ENCODE measurements at regions not wholly inside any gene's neighbourhood (a gene's known extent, or its start where the extent isn't known, plus 50 kb on each side); places are given as distances from the start of the nearest gene placed in this dataset.

DNA sequence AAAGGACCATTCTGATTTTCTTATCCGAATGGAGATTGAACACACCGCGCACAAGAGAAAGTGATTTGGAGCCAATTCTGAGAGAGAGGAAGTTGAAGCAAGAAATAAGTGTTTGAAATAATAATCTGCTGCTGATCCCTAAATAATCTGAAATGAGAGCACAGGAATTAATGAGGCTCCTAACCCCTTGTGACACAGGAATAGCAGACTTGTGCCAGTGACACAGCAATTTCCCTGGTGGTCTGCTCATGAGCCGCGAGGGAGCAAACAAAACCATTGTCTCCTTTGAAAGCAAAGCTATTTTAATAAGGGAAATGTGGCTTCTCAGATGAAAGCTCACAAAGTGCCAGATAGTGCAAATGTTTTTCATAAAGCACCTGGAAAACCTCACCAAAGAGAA lies 936.1 kb upstream of the WWC1 start:
- Histone ChIP-seq H3K4me3 (ENCODE audit: low read depth in 1 of 3, low read length in 3 of 3) (no peak overlapping the region), H3K4me1 (ENCODE audit: control insufficient read depth in 4 of 4, insufficient read depth in 4 of 4, low read length in 3 of 4) (no peaks in the 10 kb centered on the region), H3K36me3 (ENCODE audit: control insufficient read depth in 4 of 4, insufficient read depth in 3 of 4, low read depth in 1 of 4, low read length in 3 of 4) (no peaks in the 10 kb centered on the region), H3K27me3 (ENCODE audit: control insufficient read depth in 4 of 4, insufficient read depth in 4 of 4, low read length in 3 of 4) (no peaks in the 10 kb centered on the region), H3K9me3 (ENCODE audit: control insufficient read depth in 4 of 4, low read length in 3 of 4) (no peaks in the 10 kb centered on the region), H3K9ac (ENCODE audit: low read depth in 1 of 2, low read length in 2 of 2) (no peak overlapping the region), H3K27ac (ENCODE audit: low read depth in 1 of 2, low read length in 2 of 2) (no peak overlapping the region)
- no peak for TF ChIP-seq YY1 (IDR thresholded peaks at IDR 0.05)
- TF ChIP-seq, protein P1, sequence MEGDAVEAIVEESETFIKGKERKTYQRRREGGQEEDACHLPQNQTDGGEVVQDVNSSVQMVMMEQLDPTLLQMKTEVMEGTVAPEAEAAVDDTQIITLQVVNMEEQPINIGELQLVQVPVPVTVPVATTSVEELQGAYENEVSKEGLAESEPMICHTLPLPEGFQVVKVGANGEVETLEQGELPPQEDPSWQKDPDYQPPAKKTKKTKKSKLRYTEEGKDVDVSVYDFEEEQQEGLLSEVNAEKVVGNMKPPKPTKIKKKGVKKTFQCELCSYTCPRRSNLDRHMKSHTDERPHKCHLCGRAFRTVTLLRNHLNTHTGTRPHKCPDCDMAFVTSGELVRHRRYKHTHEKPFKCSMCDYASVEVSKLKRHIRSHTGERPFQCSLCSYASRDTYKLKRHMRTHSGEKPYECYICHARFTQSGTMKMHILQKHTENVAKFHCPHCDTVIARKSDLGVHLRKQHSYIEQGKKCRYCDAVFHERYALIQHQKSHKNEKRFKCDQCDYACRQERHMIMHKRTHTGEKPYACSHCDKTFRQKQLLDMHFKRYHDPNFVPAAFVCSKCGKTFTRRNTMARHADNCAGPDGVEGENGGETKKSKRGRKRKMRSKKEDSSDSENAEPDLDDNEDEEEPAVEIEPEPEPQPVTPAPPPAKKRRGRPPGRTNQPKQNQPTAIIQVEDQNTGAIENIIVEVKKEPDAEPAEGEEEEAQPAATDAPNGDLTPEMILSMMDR (IDR thresholded peaks at IDR 0.05; ENCODE audit: low read depth, low read length, missing input control): no peak
- TF ChIP-seq EGR1 (IDR thresholded peaks at IDR 0.05; ENCODE audit: low read depth in 2 of 2): no peak
- TF ChIP-seq NR2F2 (IDR thresholded peaks at IDR 0.05): no peak
- TF ChIP-seq FOXA1 (IDR thresholded peaks at IDR 0.05): no peak
- TF ChIP-seq, protein P2, sequence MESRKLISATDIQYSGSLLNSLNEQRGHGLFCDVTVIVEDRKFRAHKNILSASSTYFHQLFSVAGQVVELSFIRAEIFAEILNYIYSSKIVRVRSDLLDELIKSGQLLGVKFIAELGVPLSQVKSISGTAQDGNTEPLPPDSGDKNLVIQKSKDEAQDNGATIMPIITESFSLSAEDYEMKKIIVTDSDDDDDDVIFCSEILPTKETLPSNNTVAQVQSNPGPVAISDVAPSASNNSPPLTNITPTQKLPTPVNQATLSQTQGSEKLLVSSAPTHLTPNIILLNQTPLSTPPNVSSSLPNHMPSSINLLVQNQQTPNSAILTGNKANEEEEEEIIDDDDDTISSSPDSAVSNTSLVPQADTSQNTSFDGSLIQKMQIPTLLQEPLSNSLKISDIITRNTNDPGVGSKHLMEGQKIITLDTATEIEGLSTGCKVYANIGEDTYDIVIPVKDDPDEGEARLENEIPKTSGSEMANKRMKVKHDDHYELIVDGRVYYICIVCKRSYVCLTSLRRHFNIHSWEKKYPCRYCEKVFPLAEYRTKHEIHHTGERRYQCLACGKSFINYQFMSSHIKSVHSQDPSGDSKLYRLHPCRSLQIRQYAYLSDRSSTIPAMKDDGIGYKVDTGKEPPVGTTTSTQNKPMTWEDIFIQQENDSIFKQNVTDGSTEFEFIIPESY (IDR thresholded peaks at IDR 0.05): no peak
- TF ChIP-seq, protein P3, sequence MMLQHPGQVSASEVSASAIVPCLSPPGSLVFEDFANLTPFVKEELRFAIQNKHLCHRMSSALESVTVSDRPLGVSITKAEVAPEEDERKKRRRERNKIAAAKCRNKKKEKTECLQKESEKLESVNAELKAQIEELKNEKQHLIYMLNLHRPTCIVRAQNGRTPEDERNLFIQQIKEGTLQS (IDR thresholded peaks at IDR 0.05): no peak
- no peak for TF ChIP-seq HNF4G (IDR thresholded peaks at IDR 0.05)
- no peak for TF ChIP-seq RAD21 (IDR thresholded peaks at IDR 0.05)
- TF ChIP-seq RXRA (IDR thresholded peaks at IDR 0.05): no peak
- 68% methylated on average over 5 of the region's 5 CpGs for WGBS
- no peak for DNase-seq (ENCODE audit: low spot score)

DNA sequence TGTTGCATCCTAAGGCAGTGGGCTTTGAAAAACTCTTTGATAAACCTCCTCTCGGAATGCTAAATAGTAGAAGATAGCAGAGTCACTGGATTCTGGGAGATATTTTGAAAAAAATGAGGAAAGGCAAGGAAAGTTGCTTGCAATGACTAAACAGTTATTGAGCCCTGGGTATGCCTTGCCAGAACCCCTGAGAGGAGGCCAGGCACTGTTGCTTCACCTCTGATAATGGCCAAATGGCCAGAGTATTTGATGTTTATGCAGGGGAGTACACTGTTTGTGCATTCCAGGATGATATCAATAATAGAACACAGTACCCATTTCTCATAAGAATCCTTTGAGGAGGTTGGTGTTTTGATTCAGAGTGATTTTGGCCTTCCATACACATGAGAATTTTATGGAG lies 935.1 kb upstream of the WWC1 start:
- Histone ChIP-seq H3K36me3 (ENCODE audit: control insufficient read depth in 4 of 4, insufficient read depth in 3 of 4, low read depth in 1 of 4, low read length in 3 of 4) (no peaks in the 10 kb centered on the region), H3K9ac (ENCODE audit: low read depth in 1 of 2, low read length in 2 of 2) (no peak overlapping the region), H3K4me3 (ENCODE audit: low read depth in 1 of 3, low read length in 3 of 3) (no peak overlapping the region), H3K4me1 (ENCODE audit: control insufficient read depth in 4 of 4, insufficient read depth in 4 of 4, low read length in 3 of 4) (no peaks in the 10 kb centered on the region), H3K27ac (ENCODE audit: low read depth in 1 of 2, low read length in 2 of 2) (no peak overlapping the region), H3K9me3 (ENCODE audit: control insufficient read depth in 4 of 4, low read length in 3 of 4) (no peaks in the 10 kb centered on the region), H3K27me3 (ENCODE audit: control insufficient read depth in 4 of 4, insufficient read depth in 4 of 4, low read length in 3 of 4) (no peaks in the 10 kb centered on the region)
- DNase-seq (ENCODE audit: low spot score): no peak
- TF ChIP-seq GABPA (IDR thresholded peaks at IDR 0.05 in 1 of 2, conservative IDR thresholded peaks at IDR 0.05 in 1 of 2) (no peak), TAF1 (conservative IDR thresholded peaks at IDR 0.05) (no peak), YY1 (IDR thresholded peaks at IDR 0.05) (no peak), FOXA1 (IDR thresholded peaks at IDR 0.05) (no peak), SP1 (IDR thresholded peaks at IDR 0.05) (no peak), HNF4G (IDR thresholded peaks at IDR 0.05) (no peak), NR2F2 (IDR thresholded peaks at IDR 0.05) (no peak), HNF4A (conservative IDR thresholded peaks at IDR 0.05) (no peak), EGR1 (IDR thresholded peaks at IDR 0.05; ENCODE audit: low read depth in 2 of 2) (no peak)
- TF ChIP-seq, protein P1 (IDR thresholded peaks at IDR 0.05; ENCODE audit: low read depth, low read length, missing input control): no peak
- TF ChIP-seq, protein P4, sequence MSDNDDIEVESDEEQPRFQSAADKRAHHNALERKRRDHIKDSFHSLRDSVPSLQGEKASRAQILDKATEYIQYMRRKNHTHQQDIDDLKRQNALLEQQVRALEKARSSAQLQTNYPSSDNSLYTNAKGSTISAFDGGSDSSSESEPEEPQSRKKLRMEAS (IDR thresholded peaks at IDR 0.05): no peak
- TF ChIP-seq, protein P2 (IDR thresholded peaks at IDR 0.05): no peak
- TF ChIP-seq, protein P5, sequence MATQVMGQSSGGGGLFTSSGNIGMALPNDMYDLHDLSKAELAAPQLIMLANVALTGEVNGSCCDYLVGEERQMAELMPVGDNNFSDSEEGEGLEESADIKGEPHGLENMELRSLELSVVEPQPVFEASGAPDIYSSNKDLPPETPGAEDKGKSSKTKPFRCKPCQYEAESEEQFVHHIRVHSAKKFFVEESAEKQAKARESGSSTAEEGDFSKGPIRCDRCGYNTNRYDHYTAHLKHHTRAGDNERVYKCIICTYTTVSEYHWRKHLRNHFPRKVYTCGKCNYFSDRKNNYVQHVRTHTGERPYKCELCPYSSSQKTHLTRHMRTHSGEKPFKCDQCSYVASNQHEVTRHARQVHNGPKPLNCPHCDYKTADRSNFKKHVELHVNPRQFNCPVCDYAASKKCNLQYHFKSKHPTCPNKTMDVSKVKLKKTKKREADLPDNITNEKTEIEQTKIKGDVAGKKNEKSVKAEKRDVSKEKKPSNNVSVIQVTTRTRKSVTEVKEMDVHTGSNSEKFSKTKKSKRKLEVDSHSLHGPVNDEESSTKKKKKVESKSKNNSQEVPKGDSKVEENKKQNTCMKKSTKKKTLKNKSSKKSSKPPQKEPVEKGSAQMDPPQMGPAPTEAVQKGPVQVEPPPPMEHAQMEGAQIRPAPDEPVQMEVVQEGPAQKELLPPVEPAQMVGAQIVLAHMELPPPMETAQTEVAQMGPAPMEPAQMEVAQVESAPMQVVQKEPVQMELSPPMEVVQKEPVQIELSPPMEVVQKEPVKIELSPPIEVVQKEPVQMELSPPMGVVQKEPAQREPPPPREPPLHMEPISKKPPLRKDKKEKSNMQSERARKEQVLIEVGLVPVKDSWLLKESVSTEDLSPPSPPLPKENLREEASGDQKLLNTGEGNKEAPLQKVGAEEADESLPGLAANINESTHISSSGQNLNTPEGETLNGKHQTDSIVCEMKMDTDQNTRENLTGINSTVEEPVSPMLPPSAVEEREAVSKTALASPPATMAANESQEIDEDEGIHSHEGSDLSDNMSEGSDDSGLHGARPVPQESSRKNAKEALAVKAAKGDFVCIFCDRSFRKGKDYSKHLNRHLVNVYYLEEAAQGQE (IDR thresholded peaks at IDR 0.05): no peak
- WGBS: 91% methylated on average over 1 of the region's 1 CpG

Measured in liver (tissue), 8 donors.